ENCODE measurements at regions not wholly inside any gene's neighbourhood (a gene's known extent, or its start where the extent isn't known, plus 50 kb on each side); places are given as distances from the start of the nearest gene placed in this dataset.

DNA sequence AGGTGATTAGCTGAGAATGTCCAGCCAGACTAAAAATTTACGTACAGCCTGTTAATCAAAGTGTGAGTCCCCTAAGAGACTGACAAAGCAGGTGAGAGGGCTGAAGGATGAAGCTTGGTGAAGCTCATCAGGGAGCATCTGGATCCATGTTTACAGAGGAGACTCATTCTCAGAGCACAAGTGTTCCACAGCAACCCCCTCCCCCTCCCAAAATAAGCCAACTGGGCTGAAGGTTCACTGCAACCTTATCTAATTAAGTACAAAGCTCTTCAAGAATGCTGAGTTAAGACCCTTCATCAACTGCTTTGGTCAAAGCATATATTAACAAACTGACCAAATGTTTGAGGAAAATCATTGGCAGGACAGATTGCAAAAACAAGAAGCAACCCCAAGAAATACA lies 262.6 kb upstream of the ZNF385D start:
- TF ChIP-seq, protein P1, sequence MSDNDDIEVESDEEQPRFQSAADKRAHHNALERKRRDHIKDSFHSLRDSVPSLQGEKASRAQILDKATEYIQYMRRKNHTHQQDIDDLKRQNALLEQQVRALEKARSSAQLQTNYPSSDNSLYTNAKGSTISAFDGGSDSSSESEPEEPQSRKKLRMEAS (IDR thresholded peaks at IDR 0.05; ENCODE audit: insufficient read depth, insufficient read length): no peak
- TF ChIP-seq CTCF (IDR thresholded peaks at IDR 0.05; ENCODE audit: extremely low read depth in 1 of 2, insufficient read depth in 1 of 2, low read depth in 1 of 2, low read length in 2 of 2) (no peak), POLR2AphosphoS5 (IDR thresholded peaks at IDR 0.05; ENCODE audit: insufficient read depth, low read depth, low read length) (no peak), MYC (IDR thresholded peaks at IDR 0.05; ENCODE audit: low read depth, low read length) (no peak), POLR2A (IDR thresholded peaks at IDR 0.05; ENCODE audit: low read depth, low read length) (no peak), GATA2 (IDR thresholded peaks at IDR 0.05; ENCODE audit: insufficient read depth, insufficient read length, low read depth, low read length) (no peak), EZH2 (IDR thresholded peaks at IDR 0.05; ENCODE audit: borderline replicate concordance, low read depth, low read length, severe bottlenecking) (no peak)

All from endothelial cell of umbilical vein (primary cell).